Parathyroid adenoma (tissue), 2 donors: ENCODE measurements at regions not wholly inside any gene's neighbourhood (a gene's known extent, or its start where the extent isn't known, plus 50 kb on each side); places are given as distances from the start of the nearest gene placed in this dataset.

Experiments
- H2AFZ ChIP-seq: fragments of 300-600 bp; sonication (generic); one replicate; pipeline ENCODE4 v1.7.0; 2017; ENCODE audit warnings: antibody characterized with exemption, mild to moderate bottlenecking
- H3K27ac ChIP-seq: fragments of 300-600 bp; sonication (generic); one replicate; pipeline ENCODE4 v1.7.0; 2017
- H3K27me3 ChIP-seq: fragments of 300-600 bp; sonication (generic); one replicate; pipeline ENCODE4 v1.7.0; 2017; ENCODE audit warnings: low read length; ENCODE audit not compliant: control insufficient read depth, insufficient read depth
- H3K36me3 ChIP-seq: fragments of 300-600 bp; sonication (generic); one replicate; pipeline ENCODE4 v1.7.0; 2017; ENCODE audit warnings: low read length; ENCODE audit not compliant: control insufficient read depth, insufficient read depth
- H3K4me1 ChIP-seq: fragments of 300-600 bp; sonication (generic); one replicate; pipeline ENCODE4 v1.7.0; 2017; ENCODE audit warnings: control low read depth
- H3K4me2 ChIP-seq: fragments of 300-600 bp; sonication (generic); one replicate; pipeline ENCODE4 v1.7.0; 2017; ENCODE audit warnings: low read length
- H3K4me3 ChIP-seq: fragments of 300-600 bp; sonication (generic); one replicate; pipeline ENCODE4 v1.7.0; 2017; ENCODE audit warnings: low read depth, low read length
- H3K79me2 ChIP-seq: fragments of 300-600 bp; sonication (generic); one replicate; pipeline ENCODE4 v1.7.0; 2017; ENCODE audit warnings: control low read depth
- H3K9ac ChIP-seq: fragments of 300-600 bp; sonication (generic); one replicate; pipeline ENCODE4 v1.7.0; 2017; ENCODE audit warnings: mild to moderate bottlenecking
- H3K9me3 ChIP-seq: fragments of 300-600 bp; sonication (generic); one replicate; pipeline ENCODE4 v1.7.0; 2017; ENCODE audit warnings: low read length; ENCODE audit not compliant: control insufficient read depth
- CTCF ChIP-seq: fragments of 300-600 bp; sonication (generic); IDR thresholded peaks from one replicate; pipeline ENCODE4 v1.7.0; 2017; ENCODE audit warnings: antibody characterized with exemption, mild to moderate bottlenecking
- donor health status: primary hyperparathyroidism.

GRCh38 chr4:178689926-178690325 is 1247.7 kb upstream of the AGA start:
- Histone ChIP-seq H3K27ac (no peak overlapping the region), H3K9me3 (no peaks in the 10 kb centered on the region), H3K9ac (no peak overlapping the region), H3K27me3 (no peaks in the 10 kb centered on the region), H3K79me2 (no peaks in the 10 kb centered on the region), H3K4me1 (no peaks in the 10 kb centered on the region), H3K4me3 (no peak overlapping the region), H3K36me3 (no peaks in the 10 kb centered on the region), H3K4me2 (no peak overlapping the region), H2AFZ (no peak overlapping the region)
- no peak for TF ChIP-seq CTCF

GRCh38 chr4:178693816-178694215 is 1251.6 kb upstream of the AGA start:
- no peak overlapping the region for H3K27ac ChIP-seq
- no peak overlapping the region for H3K4me2 ChIP-seq
- no peak for TF ChIP-seq CTCF

GRCh38 chr4:178696515-178696914 is 1254.3 kb upstream of the AGA start:
- Histone ChIP-seq H3K27ac (no peak overlapping the region), H3K4me1 (no peaks in the 10 kb centered on the region), H2AFZ (no peak overlapping the region), H3K79me2 (no peaks in the 10 kb centered on the region), H3K4me3 (no peak overlapping the region), H3K9ac (no peak overlapping the region), H3K27me3 (no peaks in the 10 kb centered on the region), H3K36me3 (no peaks in the 10 kb centered on the region), H3K9me3 (no peaks in the 10 kb centered on the region), H3K4me2 (no peak overlapping the region)
- no peak for TF ChIP-seq CTCF

More at GRCh38 chr4:178693816-178694215, 1251.6 kb upstream of the AGA start:
- Histone ChIP-seq H3K9me3 (no peaks in the 10 kb centered on the region), H3K27me3 (no peaks in the 10 kb centered on the region), H3K79me2 (no peaks in the 10 kb centered on the region), H2AFZ (no peak overlapping the region), H3K36me3 (no peaks in the 10 kb centered on the region), H3K9ac (no peak overlapping the region), H3K4me3 (no peak overlapping the region), H3K4me1 (no peaks in the 10 kb centered on the region)

GRCh38 chr4:178712486-178712885 is 1270.2 kb upstream of the AGA start:
- Histone ChIP-seq H3K27ac (no peak overlapping the region), H3K79me2 (no peaks in the 10 kb centered on the region), H3K4me3 (no peak overlapping the region), H2AFZ (no peak overlapping the region), H3K27me3 (no peaks in the 10 kb centered on the region), H3K4me2 (no peak overlapping the region), H3K36me3 (no peaks in the 10 kb centered on the region), H3K4me1 (no peaks in the 10 kb centered on the region), H3K9me3 (no peaks in the 10 kb centered on the region), H3K9ac (no peak overlapping the region)
- no peak for TF ChIP-seq CTCF

- Histone ChIP-seq H3K9me3 (no peaks in the 10 kb centered on the region), H3K27me3 (no peaks in the 10 kb centered on the region), H3K4me2 (no peak overlapping the region), H3K36me3 (no peaks in the 10 kb centered on the region), H2AFZ (no peak overlapping the region), H3K9ac (no peak overlapping the region), H3K4me1 (no peaks in the 10 kb centered on the region), H3K4me3 (no peak overlapping the region), H3K79me2 (no peaks in the 10 kb centered on the region), H3K27ac (no peak overlapping the region)
- no peak for TF ChIP-seq CTCF
Measured at GRCh38 chr4:178738026-178738425, 1295.8 kb upstream of the AGA start.
